Activated gamma-delta T cell treated with Interleukin-2 at 50 U/mL for 16 hours (primary cell): ENCODE measurements at regions not wholly inside any gene's neighbourhood (a gene's known extent, or its start where the extent isn't known, plus 50 kb on each side); places are given as distances from the start of the nearest gene placed in this dataset.
"Not testable (repeated sequence)": the region's sequence is repeated elsewhere in the genome, so short reads cannot be mapped to it uniquely, and the experiment has no call there.

Experiments
- DNase-seq: peaks from one replicate; pipeline ENCODE4 v3.0.0-alpha.2; 2020

GRCh38 chr6:100084991-100085364 lies 91.0 kb upstream of the MCHR2 start:
- DNase-seq = no peak

DNA sequence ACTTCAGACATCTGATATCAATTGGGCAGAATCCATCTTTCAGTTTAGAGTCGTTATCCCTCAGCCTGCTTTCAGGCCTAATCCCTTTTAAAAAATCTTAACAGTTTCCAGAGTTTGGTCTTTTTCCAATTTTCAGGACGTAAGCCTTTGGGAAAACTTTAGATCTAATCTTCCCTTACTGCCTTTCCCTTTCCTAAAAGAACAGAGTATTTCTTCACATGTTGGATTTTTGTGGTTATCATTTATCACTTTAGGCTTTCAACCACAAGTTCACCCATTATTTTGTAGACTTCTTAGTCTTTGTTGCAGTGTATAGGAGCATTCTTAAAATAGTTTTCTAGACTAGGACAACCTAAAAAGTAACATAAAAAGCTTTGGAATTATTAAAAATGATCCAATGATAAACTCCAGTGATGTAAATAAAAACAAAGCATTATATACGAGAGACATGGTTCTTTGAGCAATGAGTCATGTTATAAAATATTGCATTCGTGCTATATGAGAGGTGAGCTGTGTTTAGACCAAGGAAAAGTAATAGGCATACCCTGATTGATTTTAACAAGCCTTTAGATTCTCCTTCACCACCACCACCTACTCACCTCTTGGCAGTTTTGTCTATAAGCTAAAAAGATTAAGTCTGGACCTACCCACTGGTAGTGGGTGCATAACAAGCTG lies 90.4 kb upstream of the MCHR2 start:
- DNase-seq = no peak

DNA sequence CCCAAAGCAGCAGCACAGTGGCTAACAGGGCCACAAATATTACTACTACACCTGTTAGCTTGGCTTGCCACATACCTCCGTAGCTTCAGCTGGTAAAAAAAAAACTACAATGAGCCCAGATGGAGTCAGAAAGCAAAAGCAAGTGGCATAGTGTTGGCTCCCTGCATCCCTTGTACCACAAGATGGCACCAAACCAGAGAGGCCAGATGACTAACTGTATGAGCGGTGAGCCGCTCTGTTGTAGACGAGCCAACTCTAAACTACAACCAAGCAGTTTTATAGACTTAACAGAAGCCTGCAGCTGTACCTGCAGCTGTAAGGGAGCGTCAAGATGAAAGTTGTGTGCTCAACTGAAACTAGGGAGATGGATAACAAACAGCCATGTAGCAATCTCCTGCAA lies 84.5 kb upstream of the MCHR2 start:
- DNase-seq = no peak

- no peak for DNase-seq
Measured at GRCh38 chr6:100065348-100065747, 71.3 kb upstream of the MCHR2 start.

DNA sequence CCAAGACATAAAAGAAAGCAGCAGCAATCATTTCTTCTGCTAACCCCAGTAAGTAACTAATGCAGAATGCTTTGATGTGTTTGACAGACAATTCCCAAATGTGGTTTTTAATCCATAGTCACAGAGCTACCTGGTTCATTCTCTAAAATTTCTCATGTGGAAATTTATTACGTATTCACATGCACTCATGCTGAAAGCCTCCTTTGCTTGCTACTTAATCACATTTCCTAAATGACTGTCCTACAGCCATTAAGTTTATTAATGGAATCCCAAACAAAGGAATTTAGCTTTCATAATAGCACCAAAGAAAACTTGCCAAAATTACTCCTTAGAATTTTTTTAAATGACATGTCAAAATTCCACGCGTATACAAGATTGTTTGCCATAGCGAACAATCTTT lies 68.6 kb upstream of the MCHR2 start:
- DNase-seq = no peak

DNA sequence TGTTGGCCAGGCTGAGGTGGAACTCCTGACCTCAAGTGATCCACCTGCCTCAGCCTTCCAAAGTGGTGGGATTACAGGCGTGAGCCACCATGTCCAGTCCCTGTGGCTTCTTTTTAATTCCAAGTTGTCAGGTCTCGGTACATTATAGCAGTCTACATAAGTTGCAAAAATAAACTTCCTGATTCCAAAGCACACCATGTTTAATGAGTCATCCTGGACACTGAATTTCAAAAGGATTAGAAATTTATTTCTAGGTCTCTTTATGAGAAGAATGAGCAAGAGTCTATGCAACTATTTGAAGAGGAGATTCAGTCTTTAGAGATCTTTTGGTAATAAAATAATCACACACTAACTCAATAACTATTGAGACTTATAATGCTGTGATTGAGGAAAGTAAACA lies 63.9 kb upstream of the MCHR2 start:
- no peak for DNase-seq

GRCh38 chr6:100050550-100050949 lies 56.5 kb upstream of the MCHR2 start:
- DNase-seq = no peak

- not testable (repeated sequence) for DNase-seq
Measured at GRCh38 chr6:100043961-100044360, 49.9 kb upstream of the MCHR2 start.
